ENCODE measurements at regions not wholly inside any gene's neighbourhood (a gene's known extent, or its start where the extent isn't known, plus 50 kb on each side); places are given as distances from the start of the nearest gene placed in this dataset.

- Mint-ChIP-seq H3K4me1 (ENCODE audit: unreplicated experiment) (peaks cover 5% of the 10 kb centered on the region), H3K4me3 (no peak overlapping the region), H3K27me3 (peaks cover 6% of the 10 kb centered on the region), H3K9me3 (no peaks in the 10 kb centered on the region), H3K27ac (no peak overlapping the region), H3K36me3 (no peaks in the 10 kb centered on the region)
- DNase-seq (ENCODE audit: extremely low spot score, unreplicated experiment): no peak
- no peak for TF ChIP-seq CTCF (conservative IDR thresholded peaks at IDR 0.05)
Measured at GRCh38 chr10:36036137-36036536, 394.0 kb upstream of the FZD8 start.

- TF ChIP-seq CTCF (conservative IDR thresholded peaks at IDR 0.05): no peak
- H3K36me3 Mint-ChIP-seq: no peaks in the 10 kb centered on the region
- H3K27ac Mint-ChIP-seq: no peak overlapping the region
- no peaks in the 10 kb centered on the region for H3K9me3 Mint-ChIP-seq
- no peak for DNase-seq (ENCODE audit: extremely low spot score, unreplicated experiment)
- no peaks in the 10 kb centered on the region for H3K4me1 Mint-ChIP-seq (ENCODE audit: unreplicated experiment)
- no peak overlapping the region for H3K4me3 Mint-ChIP-seq
- peaks cover 3% of the 10 kb centered on the region for H3K27me3 Mint-ChIP-seq
Measured at GRCh38 chr10:36033808-36034207, 391.7 kb upstream of the FZD8 start.

- no peak for DNase-seq (ENCODE audit: extremely low spot score, unreplicated experiment)
- TF ChIP-seq CTCF (conservative IDR thresholded peaks at IDR 0.05): no peak
- no peak overlapping the region for H3K27ac Mint-ChIP-seq
- no peaks in the 10 kb centered on the region for H3K36me3 Mint-ChIP-seq
- peaks cover 5% of the 10 kb centered on the region for H3K9me3 Mint-ChIP-seq
- peaks cover 3% of the 10 kb centered on the region for H3K27me3 Mint-ChIP-seq
- H3K4me1 Mint-ChIP-seq (ENCODE audit: unreplicated experiment): no peaks in the 10 kb centered on the region
- no peak overlapping the region for H3K4me3 Mint-ChIP-seq
Measured at GRCh38 chr10:36030516-36030915, 388.4 kb upstream of the FZD8 start.

- TF ChIP-seq CTCF (conservative IDR thresholded peaks at IDR 0.05): no peak
- H3K9me3 Mint-ChIP-seq: peaks cover 5% of the 10 kb centered on the region
- H3K36me3 Mint-ChIP-seq: no peaks in the 10 kb centered on the region
- H3K27ac Mint-ChIP-seq: no peak overlapping the region
- no peaks in the 10 kb centered on the region for H3K4me1 Mint-ChIP-seq (ENCODE audit: unreplicated experiment)
- no peaks in the 10 kb centered on the region for H3K27me3 Mint-ChIP-seq
- H3K4me3 Mint-ChIP-seq: no peak overlapping the region
- DNase-seq (ENCODE audit: extremely low spot score, unreplicated experiment): no peak
Measured at GRCh38 chr10:36026656-36027390, 384.7 kb upstream of the FZD8 start.

- Mint-ChIP-seq H3K27ac (no peak overlapping the region), H3K4me3 (no peak overlapping the region), H3K4me1 (ENCODE audit: unreplicated experiment) (no peaks in the 10 kb centered on the region), H3K36me3 (no peaks in the 10 kb centered on the region), H3K27me3 (no peaks in the 10 kb centered on the region), H3K9me3 (peaks cover 5% of the 10 kb centered on the region)
- no peak for DNase-seq (ENCODE audit: extremely low spot score, unreplicated experiment)
- TF ChIP-seq CTCF (conservative IDR thresholded peaks at IDR 0.05): no peak
Measured at GRCh38 chr10:36026081-36026480, 384.0 kb upstream of the FZD8 start.

All from type B pancreatic cell (in vitro differentiated cells).